ENCODE measurements at regions not wholly inside any gene's neighbourhood (a gene's known extent, or its start where the extent isn't known, plus 50 kb on each side); places are given as distances from the start of the nearest gene placed in this dataset.

GRCh38 chr2:36088716-36089328 lies 266.8 kb upstream of the CRIM1 start:
- H3K4me3 Mint-ChIP-seq: no peak overlapping the region
- no peaks in the 10 kb centered on the region for H3K4me1 Mint-ChIP-seq (ENCODE audit: low read depth)
- H3K27me3 Mint-ChIP-seq: no peaks in the 10 kb centered on the region
- peaks cover 39% of the 10 kb centered on the region for H3K9me3 Mint-ChIP-seq
- no peak overlapping the region for H3K27ac Mint-ChIP-seq
- H3K36me3 Mint-ChIP-seq (ENCODE audit: low read depth): no peaks in the 10 kb centered on the region
- intact Hi-C loops (cut with micrococcal nuclease): no loop called here

DNA sequence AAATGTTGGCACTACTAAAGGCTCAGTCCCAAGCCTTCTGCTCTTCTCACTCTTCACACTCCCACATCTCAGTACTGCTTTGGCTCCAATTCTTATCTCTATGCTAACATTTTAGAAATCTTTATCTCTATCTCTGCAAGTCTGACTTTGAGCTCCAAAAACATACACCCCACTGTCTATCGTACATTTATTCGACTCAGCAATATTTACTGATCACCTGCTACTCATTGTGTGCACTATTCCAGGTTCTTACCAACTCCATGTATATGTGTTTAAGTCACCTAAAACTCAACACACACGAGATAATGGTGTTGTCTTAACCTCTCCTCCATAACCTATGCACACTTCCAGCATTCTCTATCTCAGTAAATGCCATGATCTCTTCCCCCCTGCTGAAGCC lies 268.2 kb upstream of the CRIM1 start:
- intact Hi-C loops (cut with micrococcal nuclease): no loop called here
- Mint-ChIP-seq H3K4me1 (ENCODE audit: low read depth) (no peaks in the 10 kb centered on the region), H3K9me3 (peaks cover 31% of the 10 kb centered on the region), H3K36me3 (ENCODE audit: low read depth) (no peaks in the 10 kb centered on the region), H3K27ac (no peak overlapping the region), H3K4me3 (no peak overlapping the region), H3K27me3 (no peaks in the 10 kb centered on the region)

DNA sequence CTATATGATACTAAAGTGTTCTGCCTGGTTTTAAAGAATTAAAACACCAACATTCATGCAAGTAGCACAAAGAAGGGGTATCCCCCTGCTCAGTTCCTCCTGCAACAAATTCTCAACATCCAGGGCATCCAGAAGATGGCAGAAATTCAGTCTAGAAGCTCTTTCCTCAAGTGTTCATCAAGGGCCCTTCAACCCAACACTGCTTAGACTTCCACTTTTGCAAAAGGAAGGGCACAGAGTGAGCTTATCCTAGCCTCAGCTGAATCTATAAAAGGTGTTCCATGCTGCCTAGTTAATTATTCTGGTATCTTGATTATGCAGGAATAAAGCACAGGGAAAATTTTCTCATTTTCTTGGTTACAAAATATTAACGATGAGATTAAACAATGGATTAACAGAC lies 275.8 kb upstream of the CRIM1 start:
- Mint-ChIP-seq H3K9me3 (no peaks in the 10 kb centered on the region), H3K27me3 (no peaks in the 10 kb centered on the region), H3K36me3 (ENCODE audit: low read depth) (no peaks in the 10 kb centered on the region), H3K4me1 (ENCODE audit: low read depth) (no peaks in the 10 kb centered on the region), H3K4me3 (no peak overlapping the region), H3K27ac (no peak overlapping the region)
- intact Hi-C loops (cut with micrococcal nuclease): no loop called here

GRCh38 chr2:36074008-36074407 lies 281.6 kb upstream of the CRIM1 start:
- no peaks in the 10 kb centered on the region for H3K36me3 Mint-ChIP-seq (ENCODE audit: low read depth)
- intact Hi-C loops (cut with micrococcal nuclease): no loop called here

DNA sequence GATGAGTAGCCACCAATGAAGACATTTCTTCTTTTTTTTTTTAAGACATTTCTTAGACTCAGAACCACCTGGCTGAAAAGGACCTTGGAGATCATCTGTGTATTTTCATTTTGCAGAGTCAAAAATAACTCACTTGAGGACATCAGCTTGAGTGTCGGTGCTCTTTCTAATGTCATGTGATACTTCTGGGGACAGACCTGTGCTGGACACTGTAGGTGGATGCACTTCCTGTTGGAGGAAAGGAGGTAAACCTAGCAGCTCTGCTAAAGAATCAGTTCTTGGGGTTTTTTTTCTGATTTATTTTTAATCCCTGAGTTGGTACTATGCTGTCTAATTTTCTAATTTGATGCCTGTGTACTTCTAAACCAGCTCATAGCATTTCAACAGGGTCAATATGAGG lies 283.9 kb upstream of the CRIM1 start:
- Mint-ChIP-seq H3K36me3 (ENCODE audit: low read depth) (no peaks in the 10 kb centered on the region), H3K27ac (no peak overlapping the region), H3K9me3 (no peaks in the 10 kb centered on the region), H3K4me3 (no peak overlapping the region), H3K27me3 (no peaks in the 10 kb centered on the region), H3K4me1 (ENCODE audit: low read depth) (no peaks in the 10 kb centered on the region)
- intact Hi-C loops (cut with micrococcal nuclease): no loop called here

More at GRCh38 chr2:36074008-36074407, 281.6 kb upstream of the CRIM1 start:
- no peaks in the 10 kb centered on the region for H3K9me3 Mint-ChIP-seq
- H3K27ac Mint-ChIP-seq: no peak overlapping the region
- no peak overlapping the region for H3K4me3 Mint-ChIP-seq
- H3K27me3 Mint-ChIP-seq: no peaks in the 10 kb centered on the region
- H3K4me1 Mint-ChIP-seq (ENCODE audit: low read depth): no peaks in the 10 kb centered on the region

DNA sequence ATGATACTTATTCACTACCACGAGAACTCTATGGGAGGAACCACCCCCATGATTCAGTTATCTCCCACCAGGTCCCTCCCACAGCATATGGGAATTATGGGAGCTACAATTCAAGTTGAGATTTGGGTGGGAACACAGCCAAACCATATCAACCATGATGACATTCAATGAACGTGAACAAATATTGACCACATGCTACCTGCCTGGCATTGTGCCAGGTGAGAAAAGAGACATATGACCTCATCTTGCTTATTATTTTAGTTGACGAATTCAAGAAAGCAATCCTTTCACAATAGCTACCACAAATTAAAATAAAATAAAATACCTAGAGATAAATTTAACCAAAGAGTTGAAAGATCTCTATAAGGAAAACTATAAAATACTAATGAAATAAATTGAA lies 286.5 kb upstream of the CRIM1 start:
- Mint-ChIP-seq H3K4me1 (ENCODE audit: low read depth) (no peaks in the 10 kb centered on the region), H3K9me3 (no peaks in the 10 kb centered on the region), H3K27me3 (no peaks in the 10 kb centered on the region), H3K36me3 (ENCODE audit: low read depth) (no peaks in the 10 kb centered on the region), H3K4me3 (no peak overlapping the region), H3K27ac (no peak overlapping the region)
- intact Hi-C loops (cut with micrococcal nuclease): no loop called here

- Mint-ChIP-seq H3K27me3 (no peaks in the 10 kb centered on the region), H3K4me1 (ENCODE audit: low read depth) (no peaks in the 10 kb centered on the region), H3K36me3 (ENCODE audit: low read depth) (no peaks in the 10 kb centered on the region), H3K27ac (no peak overlapping the region), H3K9me3 (peaks cover 5% of the 10 kb centered on the region), H3K4me3 (no peak overlapping the region)
- intact Hi-C loops (cut with micrococcal nuclease): no loop called here
These were observed 287.5 kb upstream of the CRIM1 start for GRCh38 chr2:36068086-36068485.

GRCh38 chr2:36060133-36060532 lies 295.4 kb upstream of the CRIM1 start:
- Mint-ChIP-seq H3K9me3 (peaks cover 42% of the 10 kb centered on the region), H3K27ac (no peak overlapping the region), H3K4me1 (ENCODE audit: low read depth) (peaks cover 21% of the 10 kb centered on the region), H3K4me3 (no peak overlapping the region), H3K36me3 (ENCODE audit: low read depth) (no peaks in the 10 kb centered on the region), H3K27me3 (no peaks in the 10 kb centered on the region)
- intact Hi-C loops (cut with micrococcal nuclease): no loop called here

- H3K4me3 Mint-ChIP-seq: no peak overlapping the region
- peaks cover 21% of the 10 kb centered on the region for H3K4me1 Mint-ChIP-seq (ENCODE audit: low read depth)
- intact Hi-C loops (cut with micrococcal nuclease): no loop called here
- no peak overlapping the region for H3K27ac Mint-ChIP-seq
- H3K36me3 Mint-ChIP-seq (ENCODE audit: low read depth): no peaks in the 10 kb centered on the region
- no peaks in the 10 kb centered on the region for H3K27me3 Mint-ChIP-seq
- H3K9me3 Mint-ChIP-seq: peaks cover 42% of the 10 kb centered on the region
These were observed 295.9 kb upstream of the CRIM1 start for GRCh38 chr2:36059691-36060090.

GRCh38 chr2:36058953-36059352 lies 296.6 kb upstream of the CRIM1 start:
- peaks cover 42% of the 10 kb centered on the region for H3K9me3 Mint-ChIP-seq
- no peaks in the 10 kb centered on the region for H3K27me3 Mint-ChIP-seq
- intact Hi-C loops (cut with micrococcal nuclease): no loop called here
- no peak overlapping the region for H3K27ac Mint-ChIP-seq
- H3K36me3 Mint-ChIP-seq (ENCODE audit: low read depth): no peaks in the 10 kb centered on the region
- H3K4me1 Mint-ChIP-seq (ENCODE audit: low read depth): peaks cover 21% of the 10 kb centered on the region
- H3K4me3 Mint-ChIP-seq: no peak overlapping the region

- Mint-ChIP-seq H3K9me3 (peaks cover 37% of the 10 kb centered on the region), H3K36me3 (ENCODE audit: low read depth) (no peaks in the 10 kb centered on the region), H3K27me3 (no peaks in the 10 kb centered on the region), H3K27ac (no peak overlapping the region), H3K4me3 (no peak overlapping the region), H3K4me1 (ENCODE audit: low read depth) (peaks cover 21% of the 10 kb centered on the region)
- intact Hi-C loops (cut with micrococcal nuclease): no loop called here
These were observed 297.5 kb upstream of the CRIM1 start for GRCh38 chr2:36058076-36058475.

DNA sequence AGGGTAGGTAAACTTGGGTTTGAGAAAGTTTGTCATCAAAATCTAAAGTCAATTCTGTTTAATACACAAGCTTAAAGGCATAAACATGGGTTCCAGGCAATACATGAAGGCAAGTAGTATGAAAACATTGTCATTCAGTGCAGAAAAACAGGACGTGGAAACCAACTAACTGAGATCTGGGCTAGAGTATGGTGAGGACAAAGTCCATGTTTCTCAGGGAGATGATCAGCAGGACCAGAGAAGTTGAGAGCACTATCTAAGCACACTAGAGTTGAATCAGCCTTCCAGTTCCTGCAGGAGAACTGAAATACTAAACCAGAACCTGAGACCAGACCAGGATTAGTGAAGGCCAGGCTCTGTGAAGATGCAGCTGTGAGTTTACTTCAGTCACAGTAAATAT lies 302.8 kb upstream of the CRIM1 start:
- Mint-ChIP-seq H3K27ac (no peak overlapping the region), H3K4me1 (ENCODE audit: low read depth) (peaks cover under 1% of the 10 kb centered on the region), H3K27me3 (no peaks in the 10 kb centered on the region), H3K36me3 (ENCODE audit: low read depth) (no peaks in the 10 kb centered on the region), H3K9me3 (peaks cover 57% of the 10 kb centered on the region), H3K4me3 (no peak overlapping the region)
- intact Hi-C loops (cut with micrococcal nuclease): no loop called here

DNA sequence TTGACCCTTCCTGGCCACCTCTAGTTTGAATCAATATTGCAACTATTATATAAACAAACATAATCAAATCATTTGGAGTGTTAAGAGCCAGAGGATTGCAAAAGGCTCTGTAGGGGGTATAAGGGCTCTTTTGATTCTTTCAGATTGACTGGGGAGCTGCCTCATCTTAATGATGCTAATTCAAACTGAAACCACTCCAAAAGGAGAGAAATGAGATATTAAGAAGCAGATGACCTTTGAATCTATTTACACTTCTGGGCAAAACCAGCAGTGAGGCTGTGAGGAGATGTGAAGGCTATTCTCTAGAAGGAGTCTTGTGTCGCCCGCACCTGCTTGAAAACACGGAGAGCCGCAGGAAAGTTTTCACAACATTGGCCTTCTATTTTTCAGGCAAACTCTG lies 311.2 kb upstream of the CRIM1 start:
- H3K27me3 Mint-ChIP-seq: no peaks in the 10 kb centered on the region
- no peaks in the 10 kb centered on the region for H3K36me3 Mint-ChIP-seq (ENCODE audit: low read depth)
- no peak overlapping the region for H3K27ac Mint-ChIP-seq
- intact Hi-C loops (cut with micrococcal nuclease): no loop called here
- peaks cover 25% of the 10 kb centered on the region for H3K9me3 Mint-ChIP-seq
- H3K4me3 Mint-ChIP-seq: no peak overlapping the region
- no peaks in the 10 kb centered on the region for H3K4me1 Mint-ChIP-seq (ENCODE audit: low read depth)

DNA sequence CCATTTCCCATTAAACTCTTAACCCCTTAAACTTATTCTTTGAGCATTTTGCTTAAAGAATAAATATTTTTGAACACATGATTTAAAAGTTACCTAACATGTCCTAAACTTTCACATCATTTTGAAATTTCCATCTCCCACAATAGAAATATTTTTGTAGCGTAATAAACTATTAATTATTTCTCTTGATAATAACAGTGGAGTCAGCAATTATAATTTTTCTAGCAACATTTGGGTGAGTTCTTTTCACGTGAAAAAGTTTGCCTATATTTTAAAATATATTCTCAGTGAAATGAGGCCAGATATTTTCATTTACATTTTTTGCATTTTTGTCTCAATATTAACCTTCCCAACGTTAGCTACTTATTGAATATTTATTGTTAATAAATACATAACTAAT lies 320.4 kb upstream of the CRIM1 start:
- H3K4me1 Mint-ChIP-seq (ENCODE audit: low read depth): no peaks in the 10 kb centered on the region

GRCh38 chr2:36032046-36032445 lies 323.5 kb upstream of the CRIM1 start:
- Mint-ChIP-seq H3K4me3 (no peak overlapping the region), H3K4me1 (ENCODE audit: low read depth) (no peaks in the 10 kb centered on the region), H3K36me3 (ENCODE audit: low read depth) (no peaks in the 10 kb centered on the region), H3K27ac (no peak overlapping the region), H3K9me3 (peaks cover 10% of the 10 kb centered on the region), H3K27me3 (no peaks in the 10 kb centered on the region)
- intact Hi-C loops (cut with micrococcal nuclease): no loop called here

More for the DNA sequence above, 320.4 kb upstream of the CRIM1 start:
- Mint-ChIP-seq H3K36me3 (ENCODE audit: low read depth) (no peaks in the 10 kb centered on the region), H3K9me3 (peaks cover 10% of the 10 kb centered on the region), H3K4me3 (no peak overlapping the region), H3K27me3 (no peaks in the 10 kb centered on the region), H3K27ac (no peak overlapping the region)
- intact Hi-C loops (cut with micrococcal nuclease): no loop called here

Data from dendritic cell treated with granulocyte-macrophage colony-stimulating factor and Interleukin-4, amounts not matched to agents 40 ng/mL and 50 ng/mL, for 4 days (primary cell).